ENCODE measurements at regions not wholly inside any gene's neighbourhood (a gene's known extent, or its start where the extent isn't known, plus 50 kb on each side); places are given as distances from the start of the nearest gene placed in this dataset.

DNA sequence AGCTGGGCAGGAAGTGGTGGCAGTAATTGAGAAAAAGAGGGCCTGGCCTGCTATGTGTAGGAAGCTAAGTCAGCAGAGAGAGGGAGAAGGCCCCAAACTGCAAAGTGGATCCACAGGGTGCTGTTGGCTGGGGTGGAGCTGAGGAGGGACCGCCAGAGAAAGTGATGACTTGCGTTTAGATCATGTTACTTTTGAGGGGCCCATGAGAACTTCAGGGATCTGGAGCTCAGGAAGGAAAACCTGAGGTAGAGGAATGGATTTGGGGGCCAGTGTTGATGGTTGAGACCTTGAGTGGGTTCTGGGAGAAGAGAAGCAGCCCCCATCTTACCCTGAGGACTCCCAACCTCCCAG lies 155.5 kb downstream of the MRPL14 start:
- TF ChIP-seq, protein P1, sequence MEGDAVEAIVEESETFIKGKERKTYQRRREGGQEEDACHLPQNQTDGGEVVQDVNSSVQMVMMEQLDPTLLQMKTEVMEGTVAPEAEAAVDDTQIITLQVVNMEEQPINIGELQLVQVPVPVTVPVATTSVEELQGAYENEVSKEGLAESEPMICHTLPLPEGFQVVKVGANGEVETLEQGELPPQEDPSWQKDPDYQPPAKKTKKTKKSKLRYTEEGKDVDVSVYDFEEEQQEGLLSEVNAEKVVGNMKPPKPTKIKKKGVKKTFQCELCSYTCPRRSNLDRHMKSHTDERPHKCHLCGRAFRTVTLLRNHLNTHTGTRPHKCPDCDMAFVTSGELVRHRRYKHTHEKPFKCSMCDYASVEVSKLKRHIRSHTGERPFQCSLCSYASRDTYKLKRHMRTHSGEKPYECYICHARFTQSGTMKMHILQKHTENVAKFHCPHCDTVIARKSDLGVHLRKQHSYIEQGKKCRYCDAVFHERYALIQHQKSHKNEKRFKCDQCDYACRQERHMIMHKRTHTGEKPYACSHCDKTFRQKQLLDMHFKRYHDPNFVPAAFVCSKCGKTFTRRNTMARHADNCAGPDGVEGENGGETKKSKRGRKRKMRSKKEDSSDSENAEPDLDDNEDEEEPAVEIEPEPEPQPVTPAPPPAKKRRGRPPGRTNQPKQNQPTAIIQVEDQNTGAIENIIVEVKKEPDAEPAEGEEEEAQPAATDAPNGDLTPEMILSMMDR (IDR thresholded peaks at IDR 0.05) = no peak
- TF ChIP-seq POLR2A (IDR thresholded peaks at IDR 0.05) (no peak), POLR2AphosphoS5 (IDR thresholded peaks at IDR 0.05) (no peak), EP300 (IDR thresholded peaks at IDR 0.05) (no peak)

Measured in sigmoid colon (tissue), 4 donors.